AG10803 (cell line): ENCODE measurements at regions not wholly inside any gene's neighbourhood (a gene's known extent, or its start where the extent isn't known, plus 50 kb on each side); places are given as distances from the start of the nearest gene placed in this dataset.

Experiments used
- DNase-seq: peaks from one replicate; pipeline ENCODE4 v3.0.0; 2010; ENCODE audit warnings: low read depth
- H3K4me3 ChIP-seq: 2 replicates; pipeline ENCODE4 v1.5.1; 2011; ENCODE audit warnings: mild to moderate bottlenecking, low read length, control low read depth
- TF ChIP-seq, protein P1 (sequence below): conservative IDR thresholded peaks from 2 replicates; pipeline ENCODE4 v1.5.1; 2011; ENCODE audit warnings: mild to moderate bottlenecking, low read length, control low read depth, inconsistent platforms

DNA sequence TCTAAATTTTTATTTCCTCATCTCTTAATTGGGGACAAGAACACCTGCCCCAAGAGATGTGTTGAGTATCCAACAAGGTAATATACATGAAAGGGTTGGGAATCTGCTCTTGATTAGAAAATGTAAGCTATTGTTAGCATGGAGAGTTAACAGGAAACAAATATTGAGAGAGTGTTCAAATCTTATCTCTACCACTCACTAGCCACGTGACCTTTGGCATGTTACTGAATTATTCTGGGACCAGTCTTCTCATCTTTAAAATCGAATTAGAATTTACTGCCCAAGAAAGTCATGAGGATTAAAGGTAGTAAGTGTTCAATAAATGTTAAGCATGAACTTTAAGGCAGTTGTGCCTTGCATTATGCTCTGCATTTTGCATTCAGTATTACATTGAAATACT, 184.7 kb downstream of the MID1IP1 start:
- H3K4me3 ChIP-seq = no peak overlapping the region
- DNase-seq = no peak
- TF ChIP-seq, protein P1, sequence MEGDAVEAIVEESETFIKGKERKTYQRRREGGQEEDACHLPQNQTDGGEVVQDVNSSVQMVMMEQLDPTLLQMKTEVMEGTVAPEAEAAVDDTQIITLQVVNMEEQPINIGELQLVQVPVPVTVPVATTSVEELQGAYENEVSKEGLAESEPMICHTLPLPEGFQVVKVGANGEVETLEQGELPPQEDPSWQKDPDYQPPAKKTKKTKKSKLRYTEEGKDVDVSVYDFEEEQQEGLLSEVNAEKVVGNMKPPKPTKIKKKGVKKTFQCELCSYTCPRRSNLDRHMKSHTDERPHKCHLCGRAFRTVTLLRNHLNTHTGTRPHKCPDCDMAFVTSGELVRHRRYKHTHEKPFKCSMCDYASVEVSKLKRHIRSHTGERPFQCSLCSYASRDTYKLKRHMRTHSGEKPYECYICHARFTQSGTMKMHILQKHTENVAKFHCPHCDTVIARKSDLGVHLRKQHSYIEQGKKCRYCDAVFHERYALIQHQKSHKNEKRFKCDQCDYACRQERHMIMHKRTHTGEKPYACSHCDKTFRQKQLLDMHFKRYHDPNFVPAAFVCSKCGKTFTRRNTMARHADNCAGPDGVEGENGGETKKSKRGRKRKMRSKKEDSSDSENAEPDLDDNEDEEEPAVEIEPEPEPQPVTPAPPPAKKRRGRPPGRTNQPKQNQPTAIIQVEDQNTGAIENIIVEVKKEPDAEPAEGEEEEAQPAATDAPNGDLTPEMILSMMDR = no peak

DNA sequence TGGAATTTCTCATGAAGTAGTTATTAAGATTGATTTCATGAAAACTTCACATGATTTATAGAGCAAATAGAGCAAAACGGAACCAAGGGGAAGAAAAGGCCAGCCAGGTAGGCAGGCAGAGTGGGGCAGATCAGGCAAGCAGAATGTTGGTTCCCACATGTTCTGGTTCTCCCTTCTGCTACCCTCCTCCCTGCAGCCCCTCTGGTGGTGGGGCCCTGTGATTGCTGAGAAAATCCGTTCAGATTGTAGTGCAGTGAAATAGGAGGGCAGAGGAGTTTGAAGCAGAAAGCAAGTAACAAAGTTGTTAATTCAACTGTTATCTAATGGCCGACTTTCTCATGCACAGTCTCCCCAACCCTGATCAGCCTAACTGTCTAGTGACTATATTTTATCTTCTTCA, 185.3 kb downstream of the MID1IP1 start:
- TF ChIP-seq, protein P1 = no peak
- no peak for DNase-seq
- no peak overlapping the region for H3K4me3 ChIP-seq

DNA sequence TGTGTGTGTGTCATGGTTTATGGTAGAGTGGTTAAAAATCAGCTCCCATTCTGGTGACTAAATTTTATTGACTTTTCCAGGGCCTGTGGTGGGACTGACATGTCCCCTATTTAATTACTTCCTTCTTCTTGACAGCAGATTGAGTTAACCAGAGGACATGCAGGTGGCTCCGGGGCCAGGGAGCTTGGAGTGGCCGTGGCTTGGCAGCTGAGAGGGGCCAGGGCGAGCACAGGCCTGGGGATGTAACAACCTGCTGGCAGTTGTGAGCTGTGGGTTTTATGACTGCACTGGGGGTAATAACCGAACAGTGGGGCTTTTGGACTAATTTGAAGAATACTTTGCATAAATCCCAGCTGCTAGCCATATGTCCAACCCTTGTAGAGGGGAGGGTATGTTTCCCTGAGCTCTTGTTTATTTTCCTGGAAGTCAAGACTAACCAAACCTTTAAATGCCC, 186.0 kb downstream of the MID1IP1 start:
- peak; percentile 4 for DNase-seq
- TF ChIP-seq, protein P1 = no peak
- no peak overlapping the region for H3K4me3 ChIP-seq

DNA sequence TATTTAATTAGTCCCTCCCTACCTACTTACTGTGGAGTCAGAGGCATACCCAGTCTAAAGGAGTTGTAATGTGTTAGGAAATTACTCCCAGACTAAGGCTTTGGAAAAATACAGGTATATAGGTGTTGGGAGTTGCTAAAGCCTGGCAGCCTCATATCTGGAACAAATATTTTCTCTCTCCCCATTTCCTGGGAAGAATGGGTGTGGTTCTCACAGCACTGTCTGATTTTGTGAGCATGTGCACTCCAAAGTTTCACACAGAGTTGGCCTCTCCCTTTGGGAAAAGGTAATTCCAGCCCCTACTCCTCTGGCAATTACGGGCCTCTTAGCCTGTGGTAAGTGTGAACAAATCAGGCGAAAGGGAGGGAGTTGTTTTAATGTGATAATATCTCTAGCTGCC, 187.0 kb downstream of the MID1IP1 start:
- H3K4me3 ChIP-seq = no peak overlapping the region
- TF ChIP-seq, protein P1 = no peak
- no peak for DNase-seq

DNA sequence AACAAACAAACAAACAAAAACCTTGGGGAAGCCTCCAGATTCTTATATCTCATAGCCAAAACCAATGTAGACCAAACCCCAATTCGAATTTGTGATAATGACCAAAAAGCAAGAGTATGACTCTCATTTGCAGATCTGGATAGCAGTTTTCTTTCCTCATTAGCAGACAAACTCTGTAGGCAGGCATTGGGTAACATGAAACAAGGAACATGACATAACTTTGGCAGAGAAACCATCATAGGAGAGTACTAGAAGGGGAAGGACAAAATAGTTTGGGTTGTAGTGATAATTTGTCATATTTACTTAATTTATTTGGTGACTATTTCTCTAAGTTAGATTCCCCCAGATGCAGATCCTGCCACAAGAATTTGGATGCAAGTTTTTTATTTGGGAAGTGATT, 187.8 kb downstream of the MID1IP1 start:
- TF ChIP-seq, protein P1 = no peak
- no peak overlapping the region for H3K4me3 ChIP-seq
- DNase-seq = no peak

DNA sequence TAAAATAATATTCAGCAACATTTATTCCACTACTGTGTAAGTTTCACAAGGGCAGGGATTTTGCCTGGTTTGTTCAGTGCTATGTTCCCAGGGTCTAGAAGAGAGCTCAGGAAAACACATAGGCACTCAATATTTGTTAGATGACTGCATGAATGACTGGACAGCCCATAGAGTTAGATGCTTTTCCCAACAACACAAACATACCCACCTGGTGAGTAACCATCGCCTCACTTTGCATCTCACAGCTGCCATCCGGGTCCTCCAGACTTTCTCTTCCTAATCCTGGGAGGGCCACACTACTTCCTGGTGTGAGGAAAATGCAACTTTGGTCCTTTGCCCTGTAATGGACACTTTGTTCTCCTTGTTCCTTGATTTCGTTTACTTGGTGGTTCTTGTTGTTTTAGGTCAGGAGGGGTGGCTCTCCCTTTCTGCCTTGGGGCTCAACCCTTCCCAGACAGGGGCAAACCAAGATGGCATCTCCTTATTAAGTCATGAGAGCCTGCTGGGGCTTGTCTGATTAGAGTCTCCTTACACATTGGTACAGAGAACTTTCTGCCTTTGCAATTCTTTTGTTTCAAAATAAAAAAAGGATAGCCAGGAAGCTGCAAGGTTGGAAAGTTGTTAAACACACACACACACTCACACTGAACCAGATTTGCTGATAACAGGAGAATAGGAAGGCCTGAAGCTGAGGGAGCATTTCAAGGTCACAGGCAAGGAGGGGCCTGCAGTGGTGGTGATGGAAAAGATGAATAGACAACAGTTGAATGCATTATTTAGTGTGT, 190.6 kb downstream of the MID1IP1 start:
- DNase-seq = no peak
- TF ChIP-seq, protein P1 = no peak

DNA sequence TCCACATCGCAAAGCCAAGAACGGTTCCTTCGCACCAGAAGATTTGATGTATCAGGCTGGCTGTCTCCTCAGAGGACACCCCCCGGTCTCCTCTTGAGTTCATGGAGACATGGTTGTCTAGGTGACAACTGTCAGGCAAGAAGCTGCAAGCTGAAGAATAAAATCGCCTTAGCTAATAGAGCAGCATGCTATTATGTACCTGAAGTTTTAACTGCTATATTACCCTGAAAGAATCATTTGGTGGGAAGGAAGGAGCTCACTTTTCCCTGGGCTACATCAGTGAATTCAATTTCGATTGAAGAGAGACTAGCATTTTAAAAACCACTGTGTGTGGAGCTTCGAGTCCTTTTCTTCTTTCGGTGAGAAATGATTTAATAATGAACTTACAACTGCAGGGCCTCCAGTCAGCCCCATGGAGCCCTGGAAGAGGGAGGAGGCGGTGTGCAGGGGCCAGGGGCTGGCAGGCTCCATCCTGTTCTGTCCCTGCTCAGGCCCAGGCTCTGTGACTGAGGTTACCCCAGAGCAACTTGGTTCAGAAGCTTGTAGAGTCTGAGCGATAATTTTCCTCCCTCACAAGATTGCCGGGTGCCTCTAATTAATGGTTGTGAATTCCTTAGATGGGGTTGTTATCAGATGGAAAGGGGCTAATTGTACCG, 191.3 kb downstream of the MID1IP1 start:
- DNase-seq = no peak
- TF ChIP-seq, protein P1 = no peak
- H3K4me3 ChIP-seq = no peak overlapping the region

More for the DNA sequence above, 190.6 kb downstream of the MID1IP1 start:
- H3K4me3 ChIP-seq = no peak overlapping the region
